PC-9 (cell line): ENCODE measurements at regions not wholly inside any gene's neighbourhood (a gene's known extent, or its start where the extent isn't known, plus 50 kb on each side); places are given as distances from the start of the nearest gene placed in this dataset.

Experiments
- BruUV-seq: library from RNA; stranded (reverse); fragments of 400-500 nt; replicated peaks from 2 replicates; lab custom pipeline; 2021; lab: Mats Ljungman, UMichigan
- CTCF ChIA-PET: fragments of 300-600 bp; sonication (Branson Sonifier 250); formaldehyde crosslinking; loops from one replicate; lab custom pipeline; 2022; ENCODE audit warnings: antibody characterized with exemption; lab: Charles Lee
- POLR2A ChIA-PET: fragments of 300-600 bp; sonication (Branson Sonifier 250); formaldehyde crosslinking; loops from one replicate; lab custom pipeline; 2022; ENCODE audit warnings: antibody characterized with exemption; ENCODE audit not compliant: unreplicated experiment; lab: Charles Lee
- DNase-seq, 2 experiments: peaks; one replicate each; pipeline versions ENCODE4 v3.0.0 to v3.0.0-alpha.2; 2015 to 2022; ENCODE audit warnings: mixed read lengths in 1 of 2
- H2AFZ ChIP-seq: fragments of 200-600 bp; sonication (generic); 2 replicates; pipeline ENCODE4 v1.8.1; 2017; ENCODE audit warnings: antibody characterized with exemption
- H3F3A ChIP-seq: fragments of 200-600 bp; sonication (generic); 2 replicates; pipeline ENCODE4 v1.8.1; 2017; ENCODE audit warnings: antibody characterized with exemption, mild to moderate bottlenecking, low read depth; ENCODE audit not compliant: insufficient read depth
- H3K27ac ChIP-seq: fragments of 200-600 bp; sonication (generic); 2 replicates; pipeline ENCODE4 v1.6.1; 2016; ENCODE audit warnings: mixed run types
- H3K27me3 ChIP-seq: fragments of 200-600 bp; sonication (generic); 2 replicates; pipeline ENCODE4 v1.6.1; 2016; ENCODE audit warnings: low read depth, mixed run types; ENCODE audit not compliant: insufficient read depth
- H3K36me3 ChIP-seq: fragments of 200-600 bp; sonication (generic); 2 replicates; pipeline ENCODE4 v1.6.1; 2016; ENCODE audit warnings: low read depth, mixed run types
- H3K4me1 ChIP-seq: fragments of 200-600 bp; sonication (generic); replicated peaks from 2 replicates; pipeline ENCODE4 v1.6.1; 2016; ENCODE audit warnings: mixed run types; ENCODE audit not compliant: insufficient read depth
- H3K4me2 ChIP-seq: fragments of 200-600 bp; sonication (generic); 2 replicates; pipeline ENCODE4 v1.6.1; 2017; ENCODE audit warnings: mixed run types
- H3K4me3 ChIP-seq: fragments of 200-600 bp; sonication (generic); 2 replicates; pipeline ENCODE4 v1.6.1; 2016; ENCODE audit warnings: mixed run types
- H3K79me2 ChIP-seq: fragments of 200-600 bp; sonication (generic); 2 replicates; pipeline ENCODE4 v1.6.1; 2017; ENCODE audit warnings: low read depth, mixed run types
- H3K9me2 ChIP-seq: fragments of 200-600 bp; sonication (generic); 2 replicates; pipeline ENCODE4 v1.8.1; 2017; ENCODE audit warnings: mild to moderate bottlenecking; ENCODE audit not compliant: insufficient read depth
- H3K9me3 ChIP-seq: fragments of 200-600 bp; sonication (generic); 2 replicates; pipeline ENCODE4 v1.8.1; 2016; ENCODE audit warnings: low read depth; ENCODE audit not compliant: insufficient read depth
- H4K20me1 ChIP-seq: fragments of 200-600 bp; sonication (generic); 2 replicates; pipeline ENCODE4 v1.8.1; 2017; ENCODE audit not compliant: insufficient read depth
- EZH2 ChIP-seq: fragments of 200-600 bp; sonication (generic); IDR thresholded peaks from 2 replicates; pipeline ENCODE4 v1.8.0; 2017; ENCODE audit warnings: antibody characterized with exemption, low read depth
- intact Hi-C: fragments of 100-400 bp; cut with micrococcal nuclease; formaldehyde crosslinking; loops from one replicate; pipeline ENCODE4 v1.10.0; 2022; ENCODE audit not compliant: unreplicated experiment
- TF ChIP-seq, protein P1 (sequence below): fragments of 200-600 bp; sonication (generic); conservative IDR thresholded peaks from 2 replicates; pipeline ENCODE4 v1.6.1; 2017; ENCODE audit warnings: mixed run types, antibody characterized with exemption, mild to moderate bottlenecking, moderate library complexity

- no peak for TF ChIP-seq EZH2
- TF ChIP-seq, protein P1, sequence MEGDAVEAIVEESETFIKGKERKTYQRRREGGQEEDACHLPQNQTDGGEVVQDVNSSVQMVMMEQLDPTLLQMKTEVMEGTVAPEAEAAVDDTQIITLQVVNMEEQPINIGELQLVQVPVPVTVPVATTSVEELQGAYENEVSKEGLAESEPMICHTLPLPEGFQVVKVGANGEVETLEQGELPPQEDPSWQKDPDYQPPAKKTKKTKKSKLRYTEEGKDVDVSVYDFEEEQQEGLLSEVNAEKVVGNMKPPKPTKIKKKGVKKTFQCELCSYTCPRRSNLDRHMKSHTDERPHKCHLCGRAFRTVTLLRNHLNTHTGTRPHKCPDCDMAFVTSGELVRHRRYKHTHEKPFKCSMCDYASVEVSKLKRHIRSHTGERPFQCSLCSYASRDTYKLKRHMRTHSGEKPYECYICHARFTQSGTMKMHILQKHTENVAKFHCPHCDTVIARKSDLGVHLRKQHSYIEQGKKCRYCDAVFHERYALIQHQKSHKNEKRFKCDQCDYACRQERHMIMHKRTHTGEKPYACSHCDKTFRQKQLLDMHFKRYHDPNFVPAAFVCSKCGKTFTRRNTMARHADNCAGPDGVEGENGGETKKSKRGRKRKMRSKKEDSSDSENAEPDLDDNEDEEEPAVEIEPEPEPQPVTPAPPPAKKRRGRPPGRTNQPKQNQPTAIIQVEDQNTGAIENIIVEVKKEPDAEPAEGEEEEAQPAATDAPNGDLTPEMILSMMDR = no peak
- H3K4me1 ChIP-seq = peaks cover 7% of the 10 kb centered on the region
- H3K79me2 ChIP-seq = no peaks in the 10 kb centered on the region
- H3F3A ChIP-seq = no peaks in the 10 kb centered on the region; the same call in 1 of the 2 replicates
- no peaks in the 10 kb centered on the region for H3K9me2 ChIP-seq
- H3K9me3 ChIP-seq = no peaks in the 10 kb centered on the region
- no peaks in the 10 kb centered on the region for H3K27me3 ChIP-seq
- H3K27ac ChIP-seq = no peak overlapping the region
- no peaks in the 10 kb centered on the region for H3K36me3 ChIP-seq
- H2AFZ ChIP-seq = no peak overlapping the region
- ChIA-PET POLR2A (interaction anchor here (0.6 kb wide), 2 partner anchors 1497 to 1779 kb away, joined by 3 to 5 read pairs; no protein-coding TSS in a partner anchor), CTCF (no interaction called here)
- H4K20me1 ChIP-seq = no peaks in the 10 kb centered on the region
- no peak for DNase-seq
- BruUV-seq = no TSS peak
- H3K4me3 ChIP-seq = no peak overlapping the region
- H3K4me2 ChIP-seq = no peak overlapping the region
- intact Hi-C loops = no loop called here
These were observed 208.2 kb upstream of the INHBA start for GRCh38 chr7:41910940-41911600.

DNA sequence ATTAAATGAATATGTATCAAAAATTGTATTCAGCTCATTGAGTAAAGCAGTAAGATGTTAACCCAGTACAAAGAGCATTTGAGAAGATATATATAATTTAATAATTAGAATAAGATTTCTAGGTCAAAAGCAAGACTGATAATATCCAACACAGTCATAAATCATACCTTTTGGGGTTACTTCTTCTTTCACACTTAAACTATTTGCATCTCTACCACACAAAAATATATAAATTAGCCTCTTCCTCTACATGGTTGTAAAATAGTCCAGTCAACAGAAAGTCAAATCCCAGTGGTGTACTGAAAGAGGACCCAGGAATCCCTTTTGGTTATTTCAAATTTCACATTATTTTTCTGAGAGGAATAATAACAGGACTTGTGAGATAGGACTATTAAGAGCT is 204.6 kb upstream of the INHBA start:
- H3K79me2 ChIP-seq = no peaks in the 10 kb centered on the region
- H3K4me3 ChIP-seq = no peak overlapping the region
- no TSS peak for BruUV-seq
- H3K27ac ChIP-seq = no peak overlapping the region
- ChIA-PET CTCF (no interaction called here), POLR2A (no interaction called here)
- DNase-seq = peak in 1 of 2 experiments; percentile 27
- H3K4me2 ChIP-seq = no peak overlapping the region
- H3F3A ChIP-seq = no peaks in the 10 kb centered on the region
- no peaks in the 10 kb centered on the region for H4K20me1 ChIP-seq
- no peaks in the 10 kb centered on the region for H3K9me2 ChIP-seq
- intact Hi-C loops = no loop called here
- TF ChIP-seq, protein P1 = no peak
- TF ChIP-seq EZH2 = no peak
- H3K4me1 ChIP-seq = no peaks in the 10 kb centered on the region
- H3K36me3 ChIP-seq = no peaks in the 10 kb centered on the region
- no peak overlapping the region for H2AFZ ChIP-seq
- no peaks in the 10 kb centered on the region for H3K27me3 ChIP-seq
- H3K9me3 ChIP-seq = no peaks in the 10 kb centered on the region; the same call in 1 of the 2 replicates

GRCh38 chr7:41900532-41900931 is 197.6 kb upstream of the INHBA start:
- no peak for TF ChIP-seq EZH2
- TF ChIP-seq, protein P1 = no peak
- H3K9me3 ChIP-seq = no peaks in the 10 kb centered on the region; the same call in 1 of the 2 replicates
- H3K4me2 ChIP-seq = no peak overlapping the region
- no peaks in the 10 kb centered on the region for H3K9me2 ChIP-seq
- no peak overlapping the region for H3K4me3 ChIP-seq
- ChIA-PET POLR2A (no interaction called here), CTCF (no interaction called here)
- no peaks in the 10 kb centered on the region for H3K4me1 ChIP-seq
- no peaks in the 10 kb centered on the region for H3K79me2 ChIP-seq
- no peak overlapping the region for H2AFZ ChIP-seq
- no peaks in the 10 kb centered on the region for H3K27me3 ChIP-seq
- H3K27ac ChIP-seq = no peak overlapping the region
- no TSS peak for BruUV-seq
- no peaks in the 10 kb centered on the region for H4K20me1 ChIP-seq
- peak in 1 of 2 experiments; percentile 25 for DNase-seq
- no peaks in the 10 kb centered on the region for H3F3A ChIP-seq
- H3K36me3 ChIP-seq = no peaks in the 10 kb centered on the region
- intact Hi-C loops = no loop called here
